CD4-positive, alpha-beta T cell (primary cell): ENCODE measurements at regions not wholly inside any gene's neighbourhood (a gene's known extent, or its start where the extent isn't known, plus 50 kb on each side); places are given as distances from the start of the nearest gene placed in this dataset.

Experiments
- ATAC-seq: fragments of 200-7000 bp; cut with Tn5 transposase; one replicate; pipeline ENCODE4 v1.10.0; 2022; ENCODE audit warnings: mild to moderate bottlenecking; ENCODE audit not compliant: poor library complexity
- CTCF ChIA-PET: fragments of 350-600 bp; sonication (Branson Sonifier 250); formaldehyde crosslinking; loops from one replicate; lab custom pipeline; 2021; ENCODE audit warnings: antibody characterized with exemption, inconsistent platforms; lab: Charles Lee
- POLR2A ChIA-PET: fragments of 350-600 bp; sonication (Branson Sonifier 250); formaldehyde crosslinking; loops from one replicate; lab custom pipeline; 2021; ENCODE audit warnings: antibody characterized with exemption, inconsistent platforms; lab: Charles Lee
- DNase-seq, 14 experiments: peaks; one replicate each; pipeline ENCODE4 v3.0.0-alpha.2; 2013 to 2020; ENCODE audit warnings: mixed read lengths in 2 of 14
- H3K27ac ChIP-seq, 2 donors: one replicate each; pipeline versions ENCODE4 v1.5.1 to v1.7.0; 2013; ENCODE audit warnings: low read length in 2 of 2, low read depth in 1 of 2, mild to moderate bottlenecking in 1 of 2
- H3K27me3 ChIP-seq, 2 experiments: 1 replicate in 1 of 2; 2 replicates in 1 of 2; pipeline versions ENCODE4 v1.6.1 to v1.7.0; 2013; ENCODE audit warnings: low read length in 2 of 2, control low read depth in 1 of 2, mild to moderate bottlenecking in 1 of 2, moderate library complexity in 1 of 2; ENCODE audit not compliant: insufficient read depth in 2 of 2, control insufficient read depth in 1 of 2
- H3K36me3 ChIP-seq: one replicate; pipeline ENCODE4 v1.6.1; 2013; ENCODE audit warnings: low read length, control low read depth; ENCODE audit not compliant: insufficient read depth
- H3K4me1 ChIP-seq: one replicate; pipeline ENCODE4 v1.6.1; 2013; ENCODE audit warnings: low read length, control low read depth; ENCODE audit not compliant: insufficient read depth
- H3K4me3 ChIP-seq: one replicate; pipeline ENCODE4 v1.5.1; 2013; ENCODE audit warnings: mild to moderate bottlenecking, low read length, moderate library complexity
- H3K9me3 ChIP-seq, 2 experiments: 1 replicate in 1 of 2; 2 replicates in 1 of 2; pipeline versions ENCODE4 v1.6.1 to v1.7.0; 2013; ENCODE audit warnings: low read length in 2 of 2, mild to moderate bottlenecking in 2 of 2, control low read depth in 1 of 2, moderate library complexity in 1 of 2; ENCODE audit not compliant: control insufficient read depth in 1 of 2, insufficient read depth in 1 of 2
- H3K27ac Mint-ChIP-seq: one replicate; pipeline ENCODE4 v1.8.0; 2020; ENCODE audit warnings: mixed read lengths
- H3K27me3 Mint-ChIP-seq: one replicate; pipeline ENCODE4 v1.8.0; 2021; ENCODE audit warnings: mixed read lengths
- H3K36me3 Mint-ChIP-seq: one replicate; pipeline ENCODE4 v1.8.0; 2021; ENCODE audit warnings: low read depth, mixed read lengths
- H3K4me1 Mint-ChIP-seq: one replicate; pipeline ENCODE4 v1.8.0; 2021; ENCODE audit warnings: low read depth, mixed read lengths
- H3K4me3 Mint-ChIP-seq: one replicate; pipeline ENCODE4 v1.8.0; 2020; ENCODE audit warnings: mild to moderate bottlenecking, mixed read lengths
- H3K9me3 Mint-ChIP-seq: one replicate; pipeline ENCODE4 v1.8.0; 2020; ENCODE audit warnings: mixed read lengths
- CTCF ChIP-seq: fragments of 200-600 bp; IDR thresholded peaks from one replicate; pipeline ENCODE4 v1.8.0; 2022; ENCODE audit warnings: antibody characterized with exemption, mild to moderate bottlenecking
- intact Hi-C, 2 experiments: fragments of 100-400 bp; cut with DNase I in 1 of 2; cut with micrococcal nuclease in 1 of 2; formaldehyde crosslinking; loops; one replicate each; pipeline versions ENCODE4 v1.15.1 to v1.9.0; 2023 to 2025; cut with DNase I, micrococcal nuclease

DNA sequence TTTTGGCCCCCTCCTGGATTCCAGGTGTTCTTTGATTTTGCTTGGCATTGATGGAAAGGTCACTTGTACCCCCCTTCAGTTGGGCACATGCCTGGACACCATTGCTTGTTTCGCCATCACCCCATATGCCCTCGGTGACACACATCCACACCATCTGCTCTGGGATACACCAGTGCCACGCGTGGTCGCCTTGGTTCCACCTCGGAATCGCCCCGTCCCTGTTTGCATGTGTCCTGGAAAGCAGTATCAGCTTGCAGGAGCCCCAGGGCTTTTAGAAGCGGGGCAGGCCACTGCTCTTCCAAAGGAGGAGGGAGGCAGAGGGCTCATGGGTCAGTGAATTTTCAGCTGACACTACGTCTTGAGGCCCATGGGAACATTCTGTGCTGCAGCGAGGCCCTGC, 607.9 kb downstream of the KCNJ18 start:
- intact Hi-C loops = no loop called here
- no peaks in the 10 kb centered on the region for H3K36me3 Mint-ChIP-seq
- H3K9me3 Mint-ChIP-seq = peaks cover 7% of the 10 kb centered on the region
- Histone ChIP-seq H3K36me3 (no peaks in the 10 kb centered on the region), H3K4me3 (no peak overlapping the region), H3K27ac (no peak overlapping the region), H3K27me3 (no peaks in the 10 kb centered on the region), H3K4me1 (no peaks in the 10 kb centered on the region), H3K9me3 (peaks cover 0 to 74% of the 10 kb centered on the region in 2 experiments)
- no peaks in the 10 kb centered on the region for H3K4me1 Mint-ChIP-seq
- no peak overlapping the region for H3K4me3 Mint-ChIP-seq
- CTCF ChIA-PET = no interaction called here
- H3K27ac Mint-ChIP-seq = no peak overlapping the region
- no peaks in the 10 kb centered on the region for H3K27me3 Mint-ChIP-seq
- ATAC-seq (no peak), DNase-seq (no peak)
- POLR2A ChIA-PET = no interaction called here
- TF ChIP-seq CTCF = no peak

DNA sequence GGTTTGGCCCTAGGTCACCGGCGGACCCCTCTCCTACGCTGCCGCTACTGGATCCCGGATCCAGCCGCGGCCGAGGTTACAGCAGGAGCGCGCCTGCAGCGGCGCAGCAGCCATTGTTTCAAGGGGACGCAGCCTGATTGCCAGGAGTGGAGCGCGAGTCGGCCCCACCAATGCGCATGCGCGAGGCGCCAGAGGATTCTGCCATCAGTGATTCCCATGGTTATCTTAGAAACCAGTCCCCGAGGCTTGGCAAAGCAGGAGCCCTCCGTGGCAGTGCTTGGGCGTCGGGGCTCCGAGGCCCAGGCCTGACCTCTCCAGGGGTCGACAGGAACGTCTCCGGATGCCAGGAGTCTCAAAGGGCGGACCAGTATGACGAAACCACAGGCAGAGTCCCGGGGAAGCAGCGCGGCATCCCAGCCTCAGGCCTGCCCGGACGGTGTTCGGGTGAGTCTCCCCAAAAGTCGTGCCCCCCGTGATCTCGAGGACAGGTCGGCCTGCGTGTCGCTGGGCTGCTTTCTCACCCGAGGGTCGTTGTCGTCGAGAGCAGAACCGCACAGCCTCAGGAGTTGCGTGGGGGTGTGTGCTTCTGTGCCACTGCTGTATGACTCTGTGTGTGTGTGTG, 608.5 kb downstream of the KCNJ18 start:
- Histone ChIP-seq H3K36me3 (no peaks in the 10 kb centered on the region), H3K4me1 (no peaks in the 10 kb centered on the region), H3K27me3 (no peaks in the 10 kb centered on the region), H3K4me3 (no peak overlapping the region), H3K27ac (no peak overlapping the region), H3K9me3 (peaks cover 0 to 81% of the 10 kb centered on the region in 2 experiments)
- Mint-ChIP-seq H3K36me3 (no peaks in the 10 kb centered on the region), H3K4me3 (no peak overlapping the region), H3K27me3 (no peaks in the 10 kb centered on the region), H3K9me3 (peaks cover 10% of the 10 kb centered on the region), H3K27ac (no peak overlapping the region), H3K4me1 (no peaks in the 10 kb centered on the region)
- TF ChIP-seq CTCF = no peak
- POLR2A ChIA-PET = no interaction called here
- no peak for DNase-seq
- ATAC-seq = no peak
- intact Hi-C loops = no loop called here
- CTCF ChIA-PET = no interaction called here

DNA sequence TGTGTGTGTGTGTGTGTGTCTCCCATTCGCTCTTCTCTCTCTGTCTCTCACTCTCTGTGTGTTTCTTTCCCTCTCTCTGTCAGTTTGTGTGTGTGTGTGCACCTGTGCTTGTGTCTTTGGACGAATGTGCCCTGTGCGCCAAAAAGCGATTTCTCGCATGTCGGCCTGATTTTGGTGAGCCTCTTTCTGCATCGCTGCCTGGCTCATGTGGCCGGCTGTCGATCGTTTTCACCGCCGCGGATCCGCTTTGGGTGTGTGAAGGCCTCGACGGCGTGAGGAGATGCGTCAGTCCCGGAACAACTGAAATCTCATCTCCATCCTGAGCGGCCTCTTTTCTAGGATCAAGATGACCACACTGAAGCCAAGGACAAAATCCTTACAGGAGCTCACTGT, 609.0 kb downstream of the KCNJ18 start:
- H3K27me3 Mint-ChIP-seq = no peaks in the 10 kb centered on the region
- no peak overlapping the region for H3K4me3 Mint-ChIP-seq
- no peaks in the 10 kb centered on the region for H3K36me3 ChIP-seq
- H3K4me3 ChIP-seq = no peak overlapping the region
- POLR2A ChIA-PET = no interaction called here
- H3K36me3 Mint-ChIP-seq = no peaks in the 10 kb centered on the region
- intact Hi-C loops = no loop called here
- no peaks in the 10 kb centered on the region for H3K4me1 ChIP-seq
- no peaks in the 10 kb centered on the region for H3K4me1 Mint-ChIP-seq
- peaks cover 10% of the 10 kb centered on the region for H3K9me3 Mint-ChIP-seq
- H3K27ac Mint-ChIP-seq = no peak overlapping the region
- ATAC-seq = no peak
- CTCF ChIA-PET = no interaction called here
- no peaks in the 10 kb centered on the region for H3K27me3 ChIP-seq
- TF ChIP-seq CTCF = no peak
- peaks cover 0 to 82% of the 10 kb centered on the region in 2 experiments for H3K9me3 ChIP-seq
- no peak for DNase-seq
- no peak overlapping the region for H3K27ac ChIP-seq
